ENCODE measurements at regions not wholly inside any gene's neighbourhood (a gene's known extent, or its start where the extent isn't known, plus 50 kb on each side); places are given as distances from the start of the nearest gene placed in this dataset.

DNA sequence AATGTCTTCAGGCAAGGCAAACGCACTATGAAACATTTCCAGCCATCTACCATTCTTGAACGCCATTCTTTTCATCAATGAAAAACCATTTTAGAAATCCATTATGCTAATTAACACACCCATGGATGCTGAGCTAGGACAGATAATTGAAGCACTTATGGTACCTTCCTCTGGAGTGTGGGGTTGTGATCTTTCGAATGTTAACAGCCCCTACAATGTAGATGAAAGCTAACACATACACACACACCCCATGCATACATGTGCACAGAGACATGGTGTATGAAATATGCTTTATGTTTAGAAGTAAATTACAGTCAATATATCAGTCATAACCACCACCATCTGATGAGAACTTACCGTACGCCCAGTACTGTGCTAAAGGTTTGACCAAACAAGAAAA lies 189.1 kb downstream of the SHQ1 start:
- Mint-ChIP-seq H3K9me3 (peaks cover 0 to 2% (median 0%) of the 10 kb centered on the region in 7 donors), H3K27ac (no peak overlapping the region), H3K36me3 (no peaks in the 10 kb centered on the region), H3K4me3 (no peak overlapping the region), H3K27me3 (peaks cover 4% of the 10 kb centered on the region), H3K4me1 (peaks cover 0 to 21% (median 6%) of the 10 kb centered on the region in 4 donors)
- Histone ChIP-seq H3K9me3 (ENCODE audit: control insufficient read depth in 2 of 2, low read length in 2 of 2) (no peaks in the 10 kb centered on the region), H3K36me3 (ENCODE audit: control insufficient read depth, insufficient read depth, low read length) (no peaks in the 10 kb centered on the region), H3K4me1 (ENCODE audit: control insufficient read depth, insufficient read depth, low read length, poor library complexity, severe bottlenecking) (peaks cover 7% of the 10 kb centered on the region), H3K4me3 (ENCODE audit: low read depth, low read length) (no peak overlapping the region), H3K27ac (ENCODE audit: insufficient read depth, low read length, poor library complexity, severe bottlenecking) (no peak overlapping the region), H3K27me3 (ENCODE audit: control insufficient read depth, insufficient read depth, low read length) (no peaks in the 10 kb centered on the region)
- ATAC-seq (ENCODE audit: low read depth in 2 of 2), result no peak
- no peak for DNase-seq

DNA sequence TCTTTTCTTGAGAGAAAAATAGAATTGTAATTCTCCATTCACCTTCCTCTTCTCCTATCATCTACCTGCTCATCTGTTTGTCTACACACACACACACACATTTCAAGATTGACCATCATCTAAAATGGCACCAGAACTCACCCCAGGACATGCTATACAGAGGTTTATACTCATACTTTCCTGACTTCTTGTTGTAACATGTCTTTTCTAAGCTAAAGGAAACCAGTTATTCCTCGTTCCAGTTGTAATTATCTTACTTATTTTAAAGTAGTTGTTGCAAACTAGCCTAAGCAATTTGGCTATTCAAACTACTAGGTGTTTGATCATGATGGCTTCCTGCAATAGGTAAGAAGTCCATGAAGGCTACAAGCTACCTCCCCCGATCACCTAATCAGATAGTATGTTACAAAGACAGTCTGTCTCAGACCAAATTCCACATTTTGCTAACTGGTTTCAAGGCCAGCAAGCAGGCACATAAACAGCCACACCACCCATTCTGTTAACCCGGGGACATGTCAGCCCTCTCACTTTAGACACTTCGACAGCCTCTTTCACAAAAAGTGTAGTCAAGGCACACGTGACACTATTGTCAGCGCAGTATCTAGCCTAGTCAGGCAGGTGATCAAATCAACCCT lies 189.7 kb downstream of the SHQ1 start:
- Histone ChIP-seq H3K9me3 (ENCODE audit: control insufficient read depth in 2 of 2, low read length in 2 of 2) (no peaks in the 10 kb centered on the region), H3K4me1 (ENCODE audit: control insufficient read depth, insufficient read depth, low read length, poor library complexity, severe bottlenecking) (peaks cover 7% of the 10 kb centered on the region), H3K4me3 (ENCODE audit: low read depth, low read length) (no peak overlapping the region), H3K27me3 (ENCODE audit: control insufficient read depth, insufficient read depth, low read length) (no peaks in the 10 kb centered on the region), H3K27ac (ENCODE audit: insufficient read depth, low read length, poor library complexity, severe bottlenecking) (no peak overlapping the region), H3K36me3 (ENCODE audit: control insufficient read depth, insufficient read depth, low read length) (no peaks in the 10 kb centered on the region)
- H3K27ac Mint-ChIP-seq, result no peak overlapping the region
- no peaks in the 10 kb centered on the region for H3K36me3 Mint-ChIP-seq
- H3K4me3 Mint-ChIP-seq, result no peak overlapping the region
- peaks cover 0 to 21% (median 6%) of the 10 kb centered on the region in 4 donors for H3K4me1 Mint-ChIP-seq
- DNase-seq, result no peak
- peaks cover 4% of the 10 kb centered on the region for H3K27me3 Mint-ChIP-seq
- H3K9me3 Mint-ChIP-seq, result peaks cover 0 to 2% (median 0%) of the 10 kb centered on the region in 7 donors
- ATAC-seq (ENCODE audit: low read depth in 2 of 2), result no peak

DNA sequence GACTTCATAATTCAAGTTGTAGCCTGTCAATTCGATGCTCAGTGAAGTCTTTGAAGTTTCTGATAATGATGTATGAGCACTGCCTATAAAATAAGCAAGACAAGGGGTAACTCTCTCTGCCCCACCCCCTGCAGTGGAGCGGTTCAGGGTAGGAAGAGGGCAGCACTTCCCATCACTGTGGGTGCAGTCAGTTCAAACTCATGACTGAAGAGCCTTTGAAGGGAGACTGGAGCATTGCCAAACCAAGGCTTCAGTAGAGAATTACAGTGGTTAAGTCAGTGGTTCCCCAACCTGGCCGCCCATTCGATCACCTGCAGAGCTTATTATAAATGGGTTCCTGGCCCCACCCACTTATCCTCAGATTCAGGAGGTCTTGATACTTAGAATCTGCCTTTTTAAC lies 190.6 kb downstream of the SHQ1 start:
- ATAC-seq (ENCODE audit: low read depth in 2 of 2), result peak; percentile 87 to 88
- Mint-ChIP-seq H3K27me3 (peaks cover 4% of the 10 kb centered on the region), H3K4me1 (peaks cover 0 to 21% (median 6%) of the 10 kb centered on the region in 4 donors), H3K9me3 (peaks cover 0 to 2% (median 0%) of the 10 kb centered on the region in 7 donors), H3K27ac (no peak overlapping the region), H3K4me3 (peak overlapping the region in 1 of 4 donors; percentile 35), H3K36me3 (no peaks in the 10 kb centered on the region)
- peaks cover 7% of the 10 kb centered on the region for H3K4me1 ChIP-seq (ENCODE audit: control insufficient read depth, insufficient read depth, low read length, poor library complexity, severe bottlenecking)
- no peaks in the 10 kb centered on the region for H3K36me3 ChIP-seq (ENCODE audit: control insufficient read depth, insufficient read depth, low read length)
- peak; percentile 14 to 54 (median 46) for DNase-seq
- no peak overlapping the region for H3K4me3 ChIP-seq (ENCODE audit: low read depth, low read length)
- no peak overlapping the region for H3K27ac ChIP-seq (ENCODE audit: insufficient read depth, low read length, poor library complexity, severe bottlenecking)
- H3K9me3 ChIP-seq (ENCODE audit: control insufficient read depth in 2 of 2, low read length in 2 of 2), result no peaks in the 10 kb centered on the region
- no peaks in the 10 kb centered on the region for H3K27me3 ChIP-seq (ENCODE audit: control insufficient read depth, insufficient read depth, low read length)

DNA sequence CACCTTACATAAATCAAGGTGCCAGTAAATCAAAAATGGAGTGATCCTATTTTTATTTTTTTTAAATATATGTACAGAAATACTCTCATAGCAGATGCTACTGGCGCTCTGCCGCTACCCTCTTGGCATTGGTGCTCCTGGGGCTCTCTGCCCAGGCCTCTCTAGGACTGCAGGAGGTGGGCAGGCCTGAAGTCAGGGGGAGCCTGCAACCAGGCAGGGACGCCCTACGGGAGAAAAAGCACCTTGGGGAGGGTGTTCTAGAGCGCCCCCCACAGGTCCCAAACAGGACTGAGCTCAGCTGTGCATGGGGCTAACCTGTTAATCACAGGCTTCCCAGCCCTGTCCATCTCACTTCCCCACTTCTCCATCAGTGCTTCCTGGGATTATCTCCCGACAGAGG lies 192.5 kb downstream of the SHQ1 start:
- Mint-ChIP-seq H3K36me3 (peaks cover 6% of the 10 kb centered on the region), H3K27me3 (peaks cover 4% of the 10 kb centered on the region), H3K9me3 (peaks cover 0 to 5% (median 0%) of the 10 kb centered on the region in 7 donors), H3K4me1 (peaks cover 0 to 21% (median 6%) of the 10 kb centered on the region in 4 donors), H3K27ac (no peak overlapping the region), H3K4me3 (no peak overlapping the region)
- no peak for DNase-seq
- Histone ChIP-seq H3K4me3 (ENCODE audit: low read depth, low read length) (no peak overlapping the region), H3K27me3 (ENCODE audit: control insufficient read depth, insufficient read depth, low read length) (no peaks in the 10 kb centered on the region), H3K36me3 (ENCODE audit: control insufficient read depth, insufficient read depth, low read length) (no peaks in the 10 kb centered on the region), H3K4me1 (ENCODE audit: control insufficient read depth, insufficient read depth, low read length, poor library complexity, severe bottlenecking) (peaks cover 7% of the 10 kb centered on the region), H3K27ac (ENCODE audit: insufficient read depth, low read length, poor library complexity, severe bottlenecking) (no peak overlapping the region), H3K9me3 (ENCODE audit: control insufficient read depth in 2 of 2, low read length in 2 of 2) (no peaks in the 10 kb centered on the region)
- no peak for ATAC-seq (ENCODE audit: low read depth in 2 of 2)

DNA sequence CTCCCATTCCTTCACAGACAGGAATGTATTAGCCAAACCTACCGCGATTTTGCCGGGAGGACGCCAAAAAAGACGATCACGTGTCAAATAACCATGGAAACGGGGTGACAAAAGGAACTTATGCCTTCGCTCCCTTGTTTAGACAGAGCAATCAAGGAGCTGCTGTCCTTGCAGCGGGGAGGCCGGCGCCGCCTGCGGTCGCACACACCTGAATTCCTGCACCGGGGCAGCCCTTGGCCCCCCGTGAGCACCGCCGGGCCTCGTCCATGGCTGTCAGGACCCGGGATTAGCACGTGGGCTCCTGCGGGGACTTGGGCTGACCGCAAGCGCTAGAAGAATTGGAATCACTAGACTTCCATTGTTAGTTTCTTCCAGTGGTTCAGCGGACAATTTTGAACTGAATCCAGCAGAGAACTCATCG lies 193.1 kb downstream of the SHQ1 start:
- no peak overlapping the region for H3K4me3 Mint-ChIP-seq
- Histone ChIP-seq H3K27me3 (ENCODE audit: control insufficient read depth, insufficient read depth, low read length) (no peaks in the 10 kb centered on the region), H3K36me3 (ENCODE audit: control insufficient read depth, insufficient read depth, low read length) (no peaks in the 10 kb centered on the region), H3K9me3 (ENCODE audit: control insufficient read depth in 2 of 2, low read length in 2 of 2) (no peaks in the 10 kb centered on the region), H3K4me3 (ENCODE audit: low read depth, low read length) (no peak overlapping the region), H3K4me1 (ENCODE audit: control insufficient read depth, insufficient read depth, low read length, poor library complexity, severe bottlenecking) (peaks cover 7% of the 10 kb centered on the region), H3K27ac (ENCODE audit: insufficient read depth, low read length, poor library complexity, severe bottlenecking) (no peak overlapping the region)
- no peak overlapping the region for H3K27ac Mint-ChIP-seq
- no peak for ATAC-seq (ENCODE audit: low read depth in 2 of 2)
- no peak for DNase-seq
- H3K27me3 Mint-ChIP-seq, result peaks cover 4% of the 10 kb centered on the region
- H3K9me3 Mint-ChIP-seq, result peaks cover 0 to 5% (median 0%) of the 10 kb centered on the region in 7 donors
- H3K36me3 Mint-ChIP-seq, result peaks cover 6% of the 10 kb centered on the region
- H3K4me1 Mint-ChIP-seq, result peaks cover 0 to 21% (median 6%) of the 10 kb centered on the region in 4 donors

DNA sequence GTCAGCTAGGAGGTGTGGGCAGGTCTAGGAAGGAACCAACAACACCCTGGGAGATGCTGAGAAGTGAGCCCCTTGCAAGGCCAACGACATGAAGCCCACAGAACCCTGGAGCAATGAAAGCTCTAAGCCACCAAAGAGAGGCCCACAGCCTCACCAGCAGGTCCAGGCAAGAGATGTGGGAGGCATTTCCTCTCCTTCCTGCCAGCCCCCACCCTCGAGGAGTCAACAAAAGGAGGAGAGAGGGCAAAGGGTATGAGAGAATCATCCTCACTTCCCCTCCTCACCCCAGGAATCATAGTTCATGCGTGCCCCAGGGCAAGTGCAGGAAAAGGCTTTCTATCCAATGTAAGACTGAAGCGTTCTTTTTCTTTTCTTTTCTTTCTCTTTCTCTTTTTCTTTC lies 195.8 kb downstream of the SHQ1 start:
- Mint-ChIP-seq H3K27ac (no peak overlapping the region), H3K27me3 (peaks cover 4% of the 10 kb centered on the region), H3K36me3 (peaks cover 6% of the 10 kb centered on the region), H3K9me3 (peaks cover 0 to 5% (median 0%) of the 10 kb centered on the region in 7 donors), H3K4me3 (no peak overlapping the region), H3K4me1 (peaks cover 0 to 6% (median 3%) of the 10 kb centered on the region in 4 donors)
- H3K36me3 ChIP-seq (ENCODE audit: control insufficient read depth, insufficient read depth, low read length), result no peaks in the 10 kb centered on the region
- ATAC-seq (ENCODE audit: low read depth in 2 of 2) (no peak), DNase-seq (no peak)
- no peaks in the 10 kb centered on the region for H3K9me3 ChIP-seq (ENCODE audit: control insufficient read depth in 2 of 2, low read length in 2 of 2)
- no peak overlapping the region for H3K27ac ChIP-seq (ENCODE audit: insufficient read depth, low read length, poor library complexity, severe bottlenecking)
- no peaks in the 10 kb centered on the region for H3K4me1 ChIP-seq (ENCODE audit: control insufficient read depth, insufficient read depth, low read length, poor library complexity, severe bottlenecking)
- no peak overlapping the region for H3K4me3 ChIP-seq (ENCODE audit: low read depth, low read length)
- H3K27me3 ChIP-seq (ENCODE audit: control insufficient read depth, insufficient read depth, low read length), result no peaks in the 10 kb centered on the region

DNA sequence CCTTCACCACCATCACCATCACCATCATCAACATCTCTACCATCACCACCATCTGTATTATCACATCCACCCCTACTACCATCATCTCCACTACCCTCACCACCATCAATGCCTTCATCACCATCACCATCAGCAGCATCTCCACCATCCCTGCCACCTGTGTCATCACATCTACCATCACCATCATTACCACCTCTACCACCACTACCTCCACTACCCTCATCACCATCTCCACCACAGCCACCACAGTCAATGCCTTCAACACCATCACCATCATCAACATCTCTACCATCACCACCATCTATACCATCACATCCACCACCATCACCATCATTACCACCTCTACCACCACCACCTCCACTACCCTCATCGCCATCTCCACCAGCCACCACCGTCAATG lies 196.7 kb downstream of the SHQ1 start:
- Mint-ChIP-seq H3K27me3 (peaks cover 4% of the 10 kb centered on the region), H3K9me3 (peaks cover 0 to 5% (median 0%) of the 10 kb centered on the region in 7 donors), H3K4me1 (peaks cover 0 to 5% (median 2%) of the 10 kb centered on the region in 4 donors), H3K36me3 (peaks cover 6% of the 10 kb centered on the region), H3K4me3 (no peak overlapping the region), H3K27ac (peak overlapping the region in 1 of 3 donors; percentile 52)
- Histone ChIP-seq H3K27me3 (ENCODE audit: control insufficient read depth, insufficient read depth, low read length) (no peaks in the 10 kb centered on the region), H3K9me3 (ENCODE audit: control insufficient read depth in 2 of 2, low read length in 2 of 2) (no peaks in the 10 kb centered on the region), H3K36me3 (ENCODE audit: control insufficient read depth, insufficient read depth, low read length) (no peaks in the 10 kb centered on the region), H3K4me3 (ENCODE audit: low read depth, low read length) (no peak overlapping the region), H3K4me1 (ENCODE audit: control insufficient read depth, insufficient read depth, low read length, poor library complexity, severe bottlenecking) (no peaks in the 10 kb centered on the region), H3K27ac (ENCODE audit: insufficient read depth, low read length, poor library complexity, severe bottlenecking) (no peak overlapping the region)
- DNase-seq (no peak), ATAC-seq (ENCODE audit: low read depth in 2 of 2) (no peak)

DNA sequence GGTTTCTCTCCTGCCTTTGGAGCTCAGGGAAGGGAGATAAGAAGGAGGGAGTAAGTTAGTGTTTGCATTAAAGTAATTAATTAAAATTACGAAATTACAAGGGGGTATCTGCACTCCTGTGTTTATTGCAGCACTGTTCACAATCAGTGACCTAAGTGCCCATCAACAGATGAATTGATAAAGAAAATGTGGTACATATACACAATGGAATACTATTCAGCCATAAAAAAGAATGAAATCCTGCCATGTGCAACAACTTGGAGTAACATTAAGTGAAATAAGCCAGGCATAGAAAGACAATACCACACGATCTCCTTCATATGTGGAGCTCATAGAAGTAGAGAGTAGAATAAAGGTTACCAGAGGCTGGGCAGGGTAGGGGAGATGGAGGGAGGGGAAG lies 202.0 kb downstream of the SHQ1 start:
- Histone ChIP-seq H3K27me3 (ENCODE audit: control insufficient read depth, insufficient read depth, low read length) (no peaks in the 10 kb centered on the region), H3K36me3 (ENCODE audit: control insufficient read depth, insufficient read depth, low read length) (no peaks in the 10 kb centered on the region), H3K27ac (ENCODE audit: insufficient read depth, low read length, poor library complexity, severe bottlenecking) (no peak overlapping the region), H3K4me1 (ENCODE audit: control insufficient read depth, insufficient read depth, low read length, poor library complexity, severe bottlenecking) (no peaks in the 10 kb centered on the region), H3K9me3 (ENCODE audit: control insufficient read depth in 2 of 2, low read length in 2 of 2) (no peaks in the 10 kb centered on the region), H3K4me3 (ENCODE audit: low read depth, low read length) (no peak overlapping the region)
- H3K27me3 Mint-ChIP-seq, result no peaks in the 10 kb centered on the region
- no peak for DNase-seq
- peaks cover under 1% of the 10 kb centered on the region for H3K36me3 Mint-ChIP-seq
- no peak overlapping the region for H3K27ac Mint-ChIP-seq
- ATAC-seq (ENCODE audit: low read depth in 2 of 2), result no peak
- H3K4me3 Mint-ChIP-seq, result no peak overlapping the region
- H3K4me1 Mint-ChIP-seq, result peaks cover 0 to 5% (median 0%) of the 10 kb centered on the region in 4 donors
- H3K9me3 Mint-ChIP-seq, result peaks cover 0 to 2% (median 0%) of the 10 kb centered on the region in 7 donors
